ENCODE measurements at regions not wholly inside any gene's neighbourhood (a gene's known extent, or its start where the extent isn't known, plus 50 kb on each side); places are given as distances from the start of the nearest gene placed in this dataset.

DNA sequence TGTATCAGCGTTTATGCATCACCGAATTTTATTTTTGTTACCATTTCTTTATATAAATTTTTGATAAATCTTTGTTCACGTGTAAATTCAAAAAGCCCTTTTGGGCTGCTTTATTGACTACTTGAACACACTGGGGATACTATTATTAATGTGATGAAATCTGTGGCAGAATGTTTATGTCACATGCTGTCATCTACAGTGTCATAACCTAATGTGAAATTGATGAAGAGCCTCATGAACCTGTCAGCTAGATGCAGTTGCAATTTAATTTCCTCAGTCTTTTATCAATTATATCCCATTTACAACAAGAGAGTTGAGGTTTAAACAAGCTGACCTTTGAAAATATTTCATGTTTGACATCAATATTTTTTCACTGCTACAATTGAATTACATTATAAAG is 1100.4 kb upstream of the COX7C start:
- Mint-ChIP-seq H3K9me3 (0 out of 5 replicates have a peak, but pooled peaks cover 0 to 2% of the 10 kb centered on the region in 2 experiments), H3K4me1 (no peaks in the 10 kb centered on the region), H3K27ac (no peak overlapping the region), H3K27me3 (ENCODE audit: low read depth) (no peaks in the 10 kb centered on the region), H3K4me3 (no peak overlapping the region), H3K36me3 (ENCODE audit: insufficient read depth in 1 of 3, low read depth in 3 of 3) (no peaks in the 10 kb centered on the region; a peak in 1 of 7 replicates)
- Histone ChIP-seq H3K18ac (ENCODE audit: insufficient read length, low read depth, low read length) (no peak overlapping the region), H3K27ac (ENCODE audit: insufficient read length, low read depth, low read length) (no peak overlapping the region), H2AK5ac (ENCODE audit: insufficient read length, low read length) (no peak overlapping the region), H3K9ac (ENCODE audit: extremely low read depth, insufficient read length, low read length) (no peak overlapping the region), H3K27me3 (ENCODE audit: insufficient read depth, low read length) (no peaks in the 10 kb centered on the region), H4K91ac (ENCODE audit: insufficient read length, low read depth, low read length) (no peak overlapping the region), H3K79me2 (ENCODE audit: insufficient read depth, low read length) (no peaks in the 10 kb centered on the region), H3T11ph (ENCODE audit: low read length) (no peak overlapping the region), H2BK120ac (ENCODE audit: low read depth, low read length, poor library complexity, severe bottlenecking) (no peak overlapping the region), H3K9me3 (ENCODE audit: control insufficient read depth, low read depth, low read length) (no peaks in the 10 kb centered on the region), H4K20me1 (ENCODE audit: control insufficient read depth, insufficient read depth, insufficient read length) (no peaks in the 10 kb centered on the region), H4K8ac (replicated peaks; ENCODE audit: insufficient read length, low read depth, low read length) (no peak overlapping the region), H3K56ac (ENCODE audit: insufficient read length, low read depth, low read length) (no peak overlapping the region), H2BK12ac (ENCODE audit: insufficient read length, low read depth, low read length) (no peak overlapping the region), H3K4me1 (ENCODE audit: insufficient read depth, low read length) (no peaks in the 10 kb centered on the region), H2BK15ac (ENCODE audit: low read depth, low read length) (no peak overlapping the region), H2AFZ (ENCODE audit: low read length) (no peak overlapping the region), H2BK5ac (ENCODE audit: insufficient read length, low read length) (no peak overlapping the region), H3K23ac (ENCODE audit: insufficient read length, low read depth, low read length) (no peak overlapping the region), H3K79me1 (ENCODE audit: insufficient read depth, low read depth, low read length, poor library complexity, severe bottlenecking) (no peaks in the 10 kb centered on the region), H3K4me2 (ENCODE audit: insufficient read depth, insufficient read length, low read length) (no peak overlapping the region), H3K4ac (ENCODE audit: low read depth, low read length) (no peak overlapping the region), H3K23me2 (ENCODE audit: insufficient read length, low read depth, low read length, poor library complexity, severe bottlenecking) (no peaks in the 10 kb centered on the region), H2BK20ac (ENCODE audit: low read depth, low read length, poor library complexity, severe bottlenecking) (no peak overlapping the region), H4K5ac (ENCODE audit: insufficient read length, low read depth, low read length) (no peak overlapping the region), H3K14ac (ENCODE audit: insufficient read depth, low read length) (no peak overlapping the region)
- no peak for DNase-seq
- WGBS (ENCODE audit: extremely low coverage, insufficient read length, low lambda C conversion rate), result no CpG with 5 or more reads among the region's 3 CpGs
- TF ChIP-seq CTCF (conservative IDR thresholded peaks at IDR 0.05), result no peak

Measured in H9 (cell line).